Parathyroid adenoma (tissue), 2 donors: ENCODE measurements at regions not wholly inside any gene's neighbourhood (a gene's known extent, or its start where the extent isn't known, plus 50 kb on each side); places are given as distances from the start of the nearest gene placed in this dataset.

Experiments used
- H2AFZ ChIP-seq: fragments of 300-600 bp; sonication (generic); one replicate; pipeline ENCODE4 v1.7.0; 2017; ENCODE audit warnings: antibody characterized with exemption, mild to moderate bottlenecking
- H3K27ac ChIP-seq: fragments of 300-600 bp; sonication (generic); one replicate; pipeline ENCODE4 v1.7.0; 2017
- H3K27me3 ChIP-seq: fragments of 300-600 bp; sonication (generic); one replicate; pipeline ENCODE4 v1.7.0; 2017; ENCODE audit warnings: low read length; ENCODE audit not compliant: control insufficient read depth, insufficient read depth
- H3K36me3 ChIP-seq: fragments of 300-600 bp; sonication (generic); one replicate; pipeline ENCODE4 v1.7.0; 2017; ENCODE audit warnings: low read length; ENCODE audit not compliant: control insufficient read depth, insufficient read depth
- H3K4me1 ChIP-seq: fragments of 300-600 bp; sonication (generic); one replicate; pipeline ENCODE4 v1.7.0; 2017; ENCODE audit warnings: control low read depth
- H3K4me2 ChIP-seq: fragments of 300-600 bp; sonication (generic); one replicate; pipeline ENCODE4 v1.7.0; 2017; ENCODE audit warnings: low read length
- H3K4me3 ChIP-seq: fragments of 300-600 bp; sonication (generic); one replicate; pipeline ENCODE4 v1.7.0; 2017; ENCODE audit warnings: low read depth, low read length
- H3K79me2 ChIP-seq: fragments of 300-600 bp; sonication (generic); one replicate; pipeline ENCODE4 v1.7.0; 2017; ENCODE audit warnings: control low read depth
- H3K9ac ChIP-seq: fragments of 300-600 bp; sonication (generic); one replicate; pipeline ENCODE4 v1.7.0; 2017; ENCODE audit warnings: mild to moderate bottlenecking
- H3K9me3 ChIP-seq: fragments of 300-600 bp; sonication (generic); one replicate; pipeline ENCODE4 v1.7.0; 2017; ENCODE audit warnings: low read length; ENCODE audit not compliant: control insufficient read depth
- TF ChIP-seq, protein P1 (sequence below): fragments of 300-600 bp; sonication (generic); IDR thresholded peaks from one replicate; pipeline ENCODE4 v1.7.0; 2017; ENCODE audit warnings: antibody characterized with exemption, mild to moderate bottlenecking
- donor health status: primary hyperparathyroidism.

- H3K27me3 ChIP-seq = no peaks in the 10 kb centered on the region
Observed at GRCh38 chr2:78895022-78895421, 130.5 kb upstream of the REG3G start.

DNA sequence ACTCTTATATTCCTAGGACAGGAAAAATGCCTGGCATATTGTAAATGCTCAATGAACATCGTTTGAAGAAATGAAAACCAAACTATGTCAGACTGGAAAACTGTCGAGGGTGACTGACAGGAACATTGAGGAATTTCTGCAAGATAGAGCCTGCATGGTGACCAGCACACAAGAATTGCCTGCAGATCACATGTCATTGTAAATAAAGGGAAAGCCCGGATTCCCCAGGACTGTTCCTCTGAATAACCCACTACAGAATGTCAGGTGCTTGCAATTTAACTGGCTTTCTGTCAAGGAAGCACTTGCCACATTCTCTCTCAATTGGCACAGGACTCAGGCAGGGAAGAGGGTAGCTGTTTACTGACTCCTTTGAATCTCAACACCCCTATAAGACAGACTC lies 129.0 kb upstream of the REG3G start:
- no peak overlapping the region for H3K4me3 ChIP-seq
- no peak overlapping the region for H2AFZ ChIP-seq
- H3K27ac ChIP-seq = no peak overlapping the region
- no peak overlapping the region for H3K4me2 ChIP-seq
- no peaks in the 10 kb centered on the region for H3K4me1 ChIP-seq
- H3K27me3 ChIP-seq = no peaks in the 10 kb centered on the region
- no peaks in the 10 kb centered on the region for H3K79me2 ChIP-seq
- H3K9me3 ChIP-seq = no peaks in the 10 kb centered on the region
- no peaks in the 10 kb centered on the region for H3K36me3 ChIP-seq
- no peak overlapping the region for H3K9ac ChIP-seq
- TF ChIP-seq, protein P1, sequence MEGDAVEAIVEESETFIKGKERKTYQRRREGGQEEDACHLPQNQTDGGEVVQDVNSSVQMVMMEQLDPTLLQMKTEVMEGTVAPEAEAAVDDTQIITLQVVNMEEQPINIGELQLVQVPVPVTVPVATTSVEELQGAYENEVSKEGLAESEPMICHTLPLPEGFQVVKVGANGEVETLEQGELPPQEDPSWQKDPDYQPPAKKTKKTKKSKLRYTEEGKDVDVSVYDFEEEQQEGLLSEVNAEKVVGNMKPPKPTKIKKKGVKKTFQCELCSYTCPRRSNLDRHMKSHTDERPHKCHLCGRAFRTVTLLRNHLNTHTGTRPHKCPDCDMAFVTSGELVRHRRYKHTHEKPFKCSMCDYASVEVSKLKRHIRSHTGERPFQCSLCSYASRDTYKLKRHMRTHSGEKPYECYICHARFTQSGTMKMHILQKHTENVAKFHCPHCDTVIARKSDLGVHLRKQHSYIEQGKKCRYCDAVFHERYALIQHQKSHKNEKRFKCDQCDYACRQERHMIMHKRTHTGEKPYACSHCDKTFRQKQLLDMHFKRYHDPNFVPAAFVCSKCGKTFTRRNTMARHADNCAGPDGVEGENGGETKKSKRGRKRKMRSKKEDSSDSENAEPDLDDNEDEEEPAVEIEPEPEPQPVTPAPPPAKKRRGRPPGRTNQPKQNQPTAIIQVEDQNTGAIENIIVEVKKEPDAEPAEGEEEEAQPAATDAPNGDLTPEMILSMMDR = no peak

More at GRCh38 chr2:78895022-78895421, 130.5 kb upstream of the REG3G start:
- H2AFZ ChIP-seq = no peak overlapping the region
- H3K27ac ChIP-seq = no peak overlapping the region
- H3K4me1 ChIP-seq = no peaks in the 10 kb centered on the region
- no peaks in the 10 kb centered on the region for H3K79me2 ChIP-seq
- H3K9ac ChIP-seq = no peak overlapping the region
- TF ChIP-seq, protein P1 = no peak
- H3K36me3 ChIP-seq = no peaks in the 10 kb centered on the region
- H3K9me3 ChIP-seq = no peaks in the 10 kb centered on the region
- no peak overlapping the region for H3K4me2 ChIP-seq
- H3K4me3 ChIP-seq = no peak overlapping the region

- TF ChIP-seq, protein P1 = no peak
Observed at GRCh38 chr2:78907089-78907488, 118.4 kb upstream of the REG3G start.

GRCh38 chr2:78908973-78909372 lies 116.5 kb upstream of the REG3G start:
- Histone ChIP-seq H3K4me1 (no peaks in the 10 kb centered on the region), H3K27me3 (no peaks in the 10 kb centered on the region), H3K27ac (no peak overlapping the region), H3K9ac (no peak overlapping the region), H3K4me3 (no peak overlapping the region), H2AFZ (no peak overlapping the region), H3K4me2 (no peak overlapping the region), H3K9me3 (no peaks in the 10 kb centered on the region), H3K36me3 (no peaks in the 10 kb centered on the region), H3K79me2 (no peaks in the 10 kb centered on the region)
- TF ChIP-seq, protein P1 = no peak

More at GRCh38 chr2:78907089-78907488, 118.4 kb upstream of the REG3G start:
- Histone ChIP-seq H3K36me3 (no peaks in the 10 kb centered on the region), H3K79me2 (no peaks in the 10 kb centered on the region), H3K4me1 (no peaks in the 10 kb centered on the region), H3K27me3 (no peaks in the 10 kb centered on the region), H2AFZ (no peak overlapping the region), H3K4me3 (no peak overlapping the region), H3K9me3 (no peaks in the 10 kb centered on the region), H3K9ac (no peak overlapping the region), H3K27ac (no peak overlapping the region), H3K4me2 (no peak overlapping the region)

DNA sequence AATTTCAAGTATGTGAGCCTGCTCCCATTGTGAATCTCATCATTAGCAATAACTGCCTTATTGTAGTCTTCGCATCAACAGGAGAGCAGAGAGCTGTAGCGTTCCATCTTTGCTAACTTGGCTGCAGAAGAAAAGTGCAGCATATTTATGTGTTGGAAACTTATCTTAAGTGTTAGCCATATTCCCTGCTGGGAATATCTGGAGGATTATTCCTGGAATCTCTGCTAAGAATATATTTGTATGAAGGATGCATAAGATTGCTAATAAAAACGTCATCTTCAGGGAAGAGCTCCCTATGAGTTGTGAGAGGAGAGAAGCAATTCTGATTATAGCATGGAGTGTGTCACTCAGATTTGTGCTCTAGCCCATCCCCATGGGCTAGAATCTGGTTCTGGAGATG lies 115.1 kb upstream of the REG3G start:
- Histone ChIP-seq H3K4me2 (no peak overlapping the region), H3K4me3 (no peak overlapping the region), H3K36me3 (no peaks in the 10 kb centered on the region), H2AFZ (no peak overlapping the region), H3K27ac (no peak overlapping the region), H3K9me3 (no peaks in the 10 kb centered on the region), H3K9ac (no peak overlapping the region), H3K4me1 (no peaks in the 10 kb centered on the region), H3K27me3 (no peaks in the 10 kb centered on the region), H3K79me2 (no peaks in the 10 kb centered on the region)
- TF ChIP-seq, protein P1 = no peak
